ENCODE measurements at regions not wholly inside any gene's neighbourhood (a gene's known extent, or its start where the extent isn't known, plus 50 kb on each side); places are given as distances from the start of the nearest gene placed in this dataset.
"Not testable (repeated sequence)": the region's sequence is repeated elsewhere in the genome, so short reads cannot be mapped to it uniquely, and the experiment has no call there.

DNA sequence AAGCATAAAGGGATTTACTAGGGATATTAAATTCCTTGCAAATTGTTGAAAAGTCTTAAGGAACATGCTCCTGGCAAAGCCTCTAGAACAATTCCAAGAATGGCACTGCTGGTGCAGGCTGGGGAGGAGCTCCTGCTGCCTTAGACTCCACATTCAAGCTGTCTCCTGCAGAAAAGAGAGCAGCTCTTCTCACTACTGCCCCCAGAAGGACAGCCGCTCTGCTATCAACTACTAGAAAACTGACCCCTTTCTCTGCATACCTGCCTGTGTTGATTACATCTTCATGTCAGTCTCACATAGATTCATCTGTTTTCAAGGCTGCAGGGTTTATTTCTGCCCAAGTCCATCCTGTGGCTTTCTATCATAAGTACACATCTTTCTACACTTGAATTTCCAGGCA is 312.8 kb downstream of the RPIA start:
- not testable (repeated sequence) for ATAC-seq

DNA sequence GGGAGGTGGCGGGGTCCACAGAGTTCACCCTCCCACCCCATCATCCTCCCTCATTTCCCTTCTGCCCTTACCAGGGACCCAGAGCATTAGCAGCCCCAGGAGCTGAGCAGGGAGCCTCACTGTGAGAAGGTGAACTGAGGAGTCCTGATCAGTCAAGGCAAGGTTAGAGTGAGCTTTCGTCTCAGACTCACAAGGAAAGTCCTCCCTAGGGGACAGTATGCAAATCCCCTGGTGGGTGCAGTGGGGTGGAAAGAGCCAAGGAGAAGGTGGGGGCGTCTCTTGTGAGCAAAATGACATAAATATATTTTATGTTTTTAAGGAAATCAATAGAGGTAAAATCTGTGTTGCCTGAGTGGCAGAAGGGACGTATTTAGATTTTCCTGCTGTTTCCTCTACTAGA is 329.1 kb downstream of the RPIA start:
- not testable (repeated sequence) for ATAC-seq

DNA sequence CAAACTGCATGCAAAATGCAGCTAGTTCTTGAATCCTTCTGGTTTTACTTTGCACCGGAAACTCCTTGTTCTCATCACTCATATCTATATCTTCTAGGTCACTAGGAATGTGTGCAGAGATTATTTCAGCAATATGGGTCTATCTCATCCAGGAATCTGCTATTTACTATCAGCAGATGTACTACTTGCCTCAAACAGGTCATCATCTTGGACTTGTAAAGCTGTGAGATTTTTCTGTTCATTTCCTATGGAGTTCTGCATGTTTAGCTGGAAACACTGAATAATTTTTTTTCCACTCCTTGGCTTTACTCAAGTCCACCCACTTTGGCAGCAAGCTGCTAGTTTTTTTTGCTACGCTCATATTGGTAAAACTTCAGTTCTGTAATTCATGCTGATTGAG is 334.8 kb downstream of the RPIA start:
- ATAC-seq: not testable (repeated sequence)

DNA sequence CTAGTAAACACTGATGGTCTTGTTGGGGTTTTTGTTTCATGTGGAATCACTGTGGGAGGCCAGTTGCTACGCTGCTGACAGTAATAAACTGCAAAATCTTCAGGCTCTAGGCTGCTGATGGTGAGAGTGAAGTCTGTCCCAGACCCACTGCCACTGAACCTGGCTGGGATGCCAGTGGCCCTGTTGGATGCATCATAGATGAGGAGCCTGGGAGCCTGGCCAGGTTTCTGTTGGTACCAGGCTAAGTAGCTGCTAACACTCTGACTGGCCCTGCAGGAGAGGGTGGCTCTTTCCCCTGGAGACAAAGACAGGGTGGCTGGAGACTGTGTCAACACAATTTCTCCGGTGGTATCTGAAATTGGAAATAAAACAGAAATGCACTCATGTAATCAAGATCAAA is 335.6 kb downstream of the RPIA start:
- ATAC-seq: not testable (repeated sequence)

DNA sequence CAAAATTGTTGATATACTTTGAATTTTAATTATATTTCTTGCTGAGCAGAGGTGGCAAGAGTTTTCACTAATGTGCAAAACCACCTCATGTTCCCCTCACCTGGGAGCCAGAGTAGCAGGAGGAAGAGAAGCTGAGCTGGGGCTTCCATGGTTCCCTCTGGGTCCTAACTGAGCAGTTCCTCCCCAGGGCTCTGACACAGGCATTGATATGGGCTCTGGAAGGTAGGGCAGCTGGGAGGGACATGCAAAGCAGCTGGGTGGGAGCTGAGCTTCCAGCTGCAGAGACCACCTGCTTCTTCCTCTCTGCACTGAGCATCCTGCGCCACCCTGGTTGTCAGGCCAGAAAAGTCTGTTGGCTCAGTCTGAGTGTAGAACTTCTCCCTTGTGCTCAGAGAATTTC is 336.1 kb downstream of the RPIA start:
- ATAC-seq: not testable (repeated sequence)

DNA sequence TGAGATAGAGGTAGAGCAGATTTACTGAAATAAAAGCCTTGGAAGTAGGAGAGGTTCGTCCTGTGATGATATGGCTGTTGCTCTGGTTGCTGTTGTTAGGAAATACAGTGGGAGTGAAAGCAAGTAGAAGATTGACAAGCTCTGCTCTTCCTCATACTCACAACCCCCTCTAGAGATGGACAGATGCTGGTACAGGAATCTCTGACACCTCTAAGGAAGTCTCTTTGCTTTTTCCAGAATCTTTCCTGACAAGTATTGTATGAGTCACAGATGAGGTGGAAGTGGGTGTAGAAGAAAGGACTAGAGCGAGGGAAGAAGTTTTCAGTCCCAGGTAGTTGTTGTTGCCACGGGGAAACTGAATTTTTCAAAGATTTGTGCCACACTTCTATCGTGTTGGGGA is 337.8 kb downstream of the RPIA start:
- not testable (repeated sequence) for ATAC-seq

DNA sequence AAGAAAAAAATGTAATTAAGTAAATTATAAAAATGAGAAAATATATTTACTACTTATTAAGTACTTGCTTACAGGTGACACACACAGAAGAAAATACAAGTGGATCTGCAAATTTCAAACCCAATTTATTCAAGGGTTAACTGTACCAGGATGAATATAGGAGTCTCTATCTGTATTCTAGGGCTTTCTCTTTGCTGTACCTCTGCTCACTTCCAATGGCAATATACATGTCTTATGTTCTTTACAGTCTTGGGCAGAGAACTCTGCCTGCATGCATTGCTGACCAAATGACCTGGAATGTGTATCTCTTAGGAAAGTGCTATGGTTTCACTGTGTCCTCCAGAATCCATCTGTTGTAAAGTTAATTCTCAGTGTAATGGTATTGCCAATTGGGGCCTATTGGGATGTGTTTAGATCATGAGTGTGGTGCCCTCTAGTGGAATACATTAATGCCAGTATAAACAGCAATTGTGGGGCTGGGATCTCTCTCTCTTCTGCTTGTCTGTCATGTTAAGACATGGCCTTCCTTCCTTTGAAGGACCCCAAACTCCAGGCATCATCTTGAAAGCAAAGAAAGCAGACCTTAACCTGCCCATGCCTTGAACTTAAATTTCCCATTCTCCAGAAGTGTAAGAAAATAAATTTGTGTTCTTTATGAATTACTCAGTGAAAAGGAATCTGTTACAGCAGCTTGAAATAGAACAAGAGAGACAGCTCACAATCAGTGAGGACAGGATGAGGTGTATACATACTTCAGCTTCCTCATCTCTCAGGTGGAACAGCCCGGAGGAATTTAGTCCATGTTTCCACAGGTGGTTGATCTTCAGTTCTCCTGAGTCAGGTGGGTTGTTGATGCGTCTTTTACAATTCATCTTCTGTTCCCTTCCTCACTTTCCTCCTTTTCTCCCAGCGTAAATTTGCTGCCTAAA is 356.9 kb downstream of the RPIA start:
- peak; percentile 68 for ATAC-seq

DNA sequence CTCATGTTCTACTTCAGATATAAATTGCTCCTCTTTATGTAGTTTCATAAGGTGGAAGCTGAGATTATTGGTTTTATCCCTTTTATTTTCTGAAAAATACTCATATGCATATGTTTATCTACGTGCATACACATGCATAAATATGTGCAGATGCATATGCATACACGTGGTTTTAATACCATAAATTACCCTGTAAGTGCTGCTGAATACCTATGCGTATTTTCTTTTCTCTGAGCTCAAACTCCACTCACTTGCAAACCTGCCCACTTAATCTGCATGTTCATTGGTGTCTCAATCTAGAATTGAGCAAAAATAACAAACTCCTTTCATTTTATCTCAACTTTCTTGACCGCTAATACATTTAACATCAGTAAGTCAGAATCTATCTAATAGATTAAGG is 367.1 kb downstream of the RPIA start:
- ATAC-seq: not testable (repeated sequence)

DNA sequence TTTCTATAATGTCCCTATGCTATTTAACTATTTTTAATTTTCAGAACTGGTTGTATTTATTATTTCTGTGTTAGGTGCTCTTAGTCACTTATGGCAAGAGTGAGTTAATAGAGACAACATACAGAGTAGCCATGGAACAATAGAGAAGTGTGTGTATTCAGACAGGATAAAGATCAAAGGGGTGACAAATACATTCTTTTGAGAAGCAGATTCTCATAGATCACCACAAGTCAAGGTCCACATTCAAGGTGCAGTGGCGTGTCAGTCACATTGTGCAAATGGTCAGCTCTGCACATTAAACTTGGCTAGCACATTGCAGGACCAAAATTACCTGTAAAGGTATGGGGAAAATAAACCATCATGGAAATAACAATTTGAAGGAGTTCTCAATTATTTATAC is 369.7 kb downstream of the RPIA start:
- ATAC-seq: not testable (repeated sequence)

DNA sequence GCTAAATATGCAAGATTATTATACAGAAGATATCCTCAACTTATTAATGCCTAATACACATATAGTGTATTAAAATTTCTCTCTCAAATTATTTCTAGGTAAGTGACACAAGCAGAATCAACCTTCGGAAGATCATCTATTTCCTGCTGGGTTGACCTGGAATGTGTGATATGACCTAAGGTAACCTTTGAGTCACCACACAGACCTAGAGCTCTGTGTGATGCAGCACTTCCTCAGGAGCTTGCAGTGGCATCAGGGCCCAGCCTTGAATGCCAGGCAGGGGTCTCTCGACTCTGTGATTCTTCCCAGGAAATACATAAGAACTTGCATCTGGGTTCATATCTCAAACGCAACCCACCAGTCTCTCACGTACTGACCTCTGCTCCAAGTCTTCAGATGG is 385.3 kb downstream of the RPIA start:
- ATAC-seq: not testable (repeated sequence)

DNA sequence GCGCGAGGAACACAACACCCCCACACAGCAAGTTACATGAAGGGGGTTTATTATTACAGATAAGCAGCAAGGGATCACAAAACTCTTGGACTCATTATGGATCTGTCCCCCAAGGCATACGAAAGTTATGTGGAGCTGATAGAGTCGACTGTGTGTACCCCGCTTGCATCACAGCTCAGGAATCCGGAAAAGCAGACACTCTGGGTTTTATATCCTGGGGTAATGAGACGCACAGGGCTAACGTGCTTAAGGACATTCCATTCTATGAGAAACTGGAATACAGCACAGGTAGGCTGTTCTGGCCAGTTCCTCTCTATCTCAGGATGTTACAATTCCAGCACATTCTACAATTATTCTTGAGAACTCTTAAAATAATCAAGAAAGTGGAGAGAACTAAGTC is 401.4 kb downstream of the RPIA start:
- not testable (repeated sequence) for ATAC-seq

DNA sequence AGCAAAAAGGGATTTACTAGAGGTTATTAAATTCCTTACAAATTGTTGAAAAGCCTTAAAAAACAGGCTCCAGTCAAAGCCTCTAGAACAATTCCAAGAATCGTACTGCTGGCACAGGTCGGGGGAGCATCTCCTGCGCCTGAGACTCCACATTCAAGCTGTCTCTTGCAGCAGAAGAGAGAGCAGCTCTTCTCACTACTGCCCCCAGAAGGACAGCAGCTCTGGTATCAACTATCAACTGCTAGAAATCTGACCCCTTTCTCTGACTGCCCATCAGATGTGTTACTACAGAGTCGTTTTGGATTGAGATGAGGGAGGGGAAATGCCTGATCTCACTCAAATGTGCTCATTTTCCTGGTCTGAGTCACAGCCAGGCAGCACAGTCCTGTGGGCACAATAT is 403.6 kb downstream of the RPIA start:
- ATAC-seq: not testable (repeated sequence)

DNA sequence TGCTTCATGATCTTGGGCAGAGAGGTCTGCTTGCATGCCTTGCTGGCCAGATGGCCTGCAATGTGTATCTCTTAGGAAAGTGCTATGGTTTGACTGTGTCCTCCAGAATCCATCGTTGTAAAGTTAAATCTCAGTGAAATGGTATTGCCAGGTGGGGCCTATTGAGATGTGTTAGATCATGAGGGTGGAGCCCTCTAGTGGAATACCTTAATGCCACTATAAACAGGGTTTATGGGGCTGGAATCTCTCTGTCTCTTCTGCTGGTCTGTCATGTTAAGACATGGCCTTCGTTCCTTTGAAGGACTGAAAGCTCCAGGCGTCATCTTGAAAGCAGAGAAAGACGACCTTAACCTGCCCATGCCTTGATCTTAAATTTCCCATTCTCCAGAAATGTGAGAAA is 411.1 kb downstream of the RPIA start:
- not testable (repeated sequence) for ATAC-seq

DNA sequence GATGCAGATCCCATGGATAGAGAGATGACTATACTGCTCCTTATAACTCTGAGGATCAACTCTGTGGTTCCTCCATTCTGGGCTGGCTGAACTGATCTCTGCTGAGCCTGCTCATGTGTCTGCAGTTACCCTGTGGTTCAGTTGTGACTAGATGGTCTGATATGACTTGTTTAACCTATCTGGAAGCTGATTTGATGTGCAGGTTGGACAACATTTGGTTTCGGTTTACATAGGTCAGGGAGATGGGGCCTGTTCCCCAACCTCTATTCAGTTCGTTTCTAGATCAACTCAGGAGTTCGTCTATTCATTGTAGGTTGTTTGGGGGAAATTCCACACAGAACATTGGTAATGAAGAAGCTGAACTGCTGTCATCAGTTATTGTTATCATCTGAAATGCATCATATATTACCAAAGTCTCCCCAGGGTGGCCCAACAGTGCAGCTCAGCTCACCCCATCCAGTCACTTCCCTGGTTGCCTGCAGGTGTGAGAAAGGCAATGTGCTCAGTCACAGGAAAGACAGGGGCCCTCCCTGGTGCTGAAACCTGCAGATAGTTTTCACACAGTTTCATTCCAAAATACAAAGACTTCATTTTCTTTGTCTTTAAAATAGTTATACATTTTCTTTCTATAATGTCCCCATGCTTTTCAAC is 415.0 kb downstream of the RPIA start:
- ATAC-seq: not testable (repeated sequence)

DNA sequence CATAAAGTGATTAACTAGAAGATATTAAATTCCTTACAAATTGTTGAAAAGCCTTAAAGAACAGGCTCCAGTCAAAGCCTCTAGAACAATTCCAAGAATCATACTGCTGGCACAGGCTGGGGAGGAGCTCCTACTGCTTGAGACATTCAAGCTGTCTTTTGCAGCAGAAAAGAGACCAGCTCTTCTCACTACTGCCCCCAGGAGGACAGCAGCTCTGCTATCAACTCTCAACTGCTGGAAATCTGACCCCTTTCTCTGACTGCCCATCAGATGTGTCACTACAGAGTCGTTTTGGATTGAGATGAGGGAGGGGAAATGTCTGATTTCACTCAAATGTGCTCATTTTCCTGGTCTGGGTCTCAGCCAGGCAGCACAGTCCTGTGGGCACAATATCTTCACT is 421.0 kb downstream of the RPIA start:
- ATAC-seq: not testable (repeated sequence)

DNA sequence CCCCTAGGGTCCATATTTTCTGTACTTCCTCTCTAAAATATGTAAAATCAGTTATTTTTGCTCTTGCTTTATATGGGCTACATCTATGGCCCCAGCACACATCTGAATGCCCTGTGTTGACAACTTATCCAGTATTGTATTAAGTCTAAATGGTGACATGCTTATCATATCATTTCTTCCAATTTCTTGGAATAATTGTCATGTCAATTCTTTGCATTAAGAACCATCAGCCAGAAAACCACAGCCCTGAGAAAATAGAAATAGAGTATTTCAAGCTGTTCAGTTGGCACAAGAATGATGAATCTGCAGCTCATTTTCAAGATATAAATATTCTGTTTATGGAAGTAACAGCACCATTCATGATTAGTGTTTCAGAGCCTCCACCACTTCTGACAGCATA is 421.8 kb downstream of the RPIA start:
- ATAC-seq: not testable (repeated sequence)

DNA sequence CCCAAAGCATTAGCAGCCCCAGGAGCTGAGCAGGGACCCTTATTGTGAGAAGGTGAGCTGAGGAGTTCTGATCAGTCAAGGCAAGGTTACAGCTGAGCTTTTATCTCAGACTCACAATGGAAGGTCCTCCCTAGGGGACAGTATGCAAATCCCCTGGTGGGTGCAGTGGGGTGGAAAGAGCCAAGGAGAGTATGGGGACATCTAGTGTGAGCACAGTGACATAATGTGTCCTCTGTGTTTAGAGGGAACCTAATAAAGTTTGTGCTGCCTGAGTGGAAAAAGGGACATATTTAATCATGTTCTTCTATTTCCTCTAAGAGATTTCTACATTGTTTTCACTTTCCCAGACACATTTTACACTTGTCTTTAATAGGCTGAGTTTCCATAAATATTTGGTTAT is 438.0 kb downstream of the RPIA start:
- not testable (repeated sequence) for ATAC-seq

DNA sequence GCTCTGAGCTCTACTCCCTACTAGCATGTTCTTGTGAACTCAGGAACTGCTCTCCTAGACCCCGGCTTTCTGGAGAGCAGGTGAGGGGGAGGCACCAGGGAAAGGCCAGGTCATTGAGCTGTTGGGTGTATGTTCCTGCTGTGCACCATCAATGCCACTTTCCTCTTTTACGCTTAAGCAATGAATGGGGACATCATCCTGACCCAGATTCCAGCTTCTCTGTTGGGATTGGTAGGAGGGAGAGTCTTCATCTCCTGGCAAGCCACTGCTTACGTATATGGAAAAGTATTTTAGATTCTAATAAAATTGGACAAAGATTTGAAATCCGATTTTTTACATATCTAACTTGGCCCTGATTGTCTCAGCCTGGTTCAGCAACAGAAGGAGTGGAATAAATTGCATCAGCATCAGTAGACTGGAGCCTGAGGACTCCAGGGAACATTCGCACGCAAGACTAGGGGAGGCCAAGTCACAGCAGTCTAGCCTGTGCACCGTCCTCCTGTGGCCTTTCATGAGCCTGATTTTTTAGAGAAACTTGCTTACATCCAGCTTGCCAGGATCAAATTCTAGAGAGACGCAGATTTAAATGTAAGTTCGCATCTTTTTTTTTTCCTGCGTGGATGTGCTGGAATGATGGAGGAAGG is 439.3 kb downstream of the RPIA start:
- ATAC-seq: not testable (repeated sequence)

DNA sequence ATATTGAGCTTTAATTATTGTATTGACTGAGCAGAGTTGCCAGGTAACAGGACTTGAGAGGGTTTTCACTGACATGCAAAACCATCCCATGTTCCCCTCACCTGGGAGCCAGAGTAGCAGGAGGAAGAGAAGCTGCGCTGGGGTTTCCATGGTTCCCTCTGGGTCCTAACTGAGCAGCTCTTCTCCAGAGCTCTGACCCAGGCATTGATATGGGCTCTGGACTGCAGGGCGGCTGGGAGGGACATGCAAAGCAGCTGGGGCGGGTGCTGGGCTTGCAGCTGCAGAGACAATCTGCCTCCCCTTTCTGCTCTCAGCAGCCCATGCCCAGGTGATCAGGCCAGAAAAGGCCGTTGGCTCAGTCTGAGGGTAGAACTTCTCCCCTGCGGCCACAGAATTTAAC is 451.5 kb downstream of the RPIA start:
- ATAC-seq: not testable (repeated sequence)

DNA sequence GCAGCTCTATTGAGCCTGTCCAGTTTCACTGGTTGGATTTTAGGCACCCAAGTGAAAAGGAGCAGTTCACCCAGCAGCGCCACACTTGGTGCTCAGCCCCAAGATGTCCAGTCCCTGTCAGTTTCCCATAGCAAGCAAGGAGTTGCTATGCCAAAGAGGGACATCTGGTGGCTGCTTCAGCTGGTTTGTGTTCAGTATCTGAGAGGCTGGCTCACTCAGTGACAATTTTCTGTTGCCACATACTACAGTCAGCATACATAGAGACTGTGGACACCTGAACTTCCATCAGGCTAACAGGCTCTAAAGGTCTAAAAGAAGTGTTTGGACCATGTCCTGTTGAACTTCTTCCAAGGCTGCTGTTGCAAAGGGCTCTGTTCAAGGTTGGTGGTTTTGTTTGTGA is 453.9 kb downstream of the RPIA start:
- ATAC-seq: not testable (repeated sequence)

DNA sequence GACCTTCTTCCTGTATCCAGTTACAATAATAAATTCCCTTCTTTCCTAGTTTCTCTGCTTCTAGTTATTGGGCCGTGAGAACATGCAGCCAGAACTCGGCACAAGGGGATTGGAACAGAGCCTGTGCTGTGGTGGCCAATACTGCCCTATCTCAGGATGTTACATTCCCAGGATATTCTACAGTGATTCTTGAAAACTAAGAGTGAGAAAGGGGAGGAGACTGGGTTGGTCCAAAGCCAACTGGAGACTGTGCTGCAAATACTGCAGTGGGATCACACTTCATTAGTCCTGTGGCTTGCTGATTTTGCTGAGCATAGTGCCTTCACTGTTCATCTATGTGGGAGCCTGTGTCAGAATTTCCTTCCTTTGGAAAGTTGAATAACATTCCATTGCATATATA is 456.8 kb downstream of the RPIA start:
- not testable (repeated sequence) for ATAC-seq

DNA sequence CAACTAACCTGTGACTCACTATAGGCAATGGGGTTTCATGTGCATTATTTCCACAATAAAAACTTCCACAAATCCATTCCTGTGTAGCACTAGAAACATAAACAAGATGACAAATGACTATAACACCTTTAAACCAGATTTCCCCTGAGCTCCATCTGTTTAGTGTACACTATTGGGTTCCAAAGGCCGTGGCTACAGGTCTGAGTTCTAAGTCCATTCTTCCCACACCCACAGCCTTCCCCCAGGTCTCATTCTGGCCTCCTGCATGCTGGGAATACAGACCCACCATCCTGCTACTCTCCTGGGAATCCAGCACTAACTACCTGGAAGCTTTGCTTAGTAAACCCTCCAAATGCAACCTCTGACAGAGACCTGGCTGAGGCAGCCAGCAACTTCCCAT is 460.2 kb downstream of the RPIA start:
- ATAC-seq: not testable (repeated sequence)

DNA sequence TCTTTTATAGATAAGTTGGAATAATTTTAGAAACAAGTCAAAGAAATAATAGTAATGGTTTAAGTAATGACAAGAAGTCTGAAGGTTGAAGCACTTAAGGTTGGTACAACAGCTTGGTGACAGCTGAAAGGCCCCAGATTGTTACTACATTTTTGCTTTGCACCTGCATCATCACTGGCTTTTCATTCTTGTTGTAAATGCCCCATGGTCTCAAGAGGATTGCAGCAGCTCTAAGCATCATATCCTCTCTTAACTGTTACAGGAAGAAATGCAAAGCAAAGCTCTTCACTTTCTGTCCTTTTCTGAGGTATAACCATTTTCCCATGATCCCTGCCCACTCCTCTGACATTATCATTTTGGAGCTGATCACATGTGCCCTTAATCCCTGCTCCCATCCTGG is 461.0 kb downstream of the RPIA start:
- not testable (repeated sequence) for ATAC-seq

All from esophagus mucosa (tissue), 1 donor.